A673 (cell line): ENCODE measurements at regions not wholly inside any gene's neighbourhood (a gene's known extent, or its start where the extent isn't known, plus 50 kb on each side); places are given as distances from the start of the nearest gene placed in this dataset.

ENCODE experiments used
- CTCF ChIP-seq: fragments of 300-800, 200-600 bp; sonication (generic); conservative IDR thresholded peaks from 2 replicates; pipeline ENCODE4 v1.5.1; 2017; ENCODE audit warnings: low read depth, mild to moderate bottlenecking, antibody characterized with exemption, low read length, moderate library complexity, mixed read lengths
- EZH2 ChIP-seq: fragments of 200-600 bp; sonication (generic); IDR thresholded peaks from 2 replicates; pipeline ENCODE4 v1.6.1; 2017; ENCODE audit warnings: borderline replicate concordance, low read depth, mild to moderate bottlenecking, mixed read lengths, antibody characterized with exemption, low read length; ENCODE audit not compliant: poor library complexity, severe bottlenecking

- TF ChIP-seq CTCF (no peak), EZH2 (no peak)
These were observed 1082.4 kb downstream of the XPNPEP1 start for GRCh38 chr10:108840944-108841343.
